Tibial nerve (tissue), 4 donors: ENCODE measurements at regions not wholly inside any gene's neighbourhood (a gene's known extent, or its start where the extent isn't known, plus 50 kb on each side); places are given as distances from the start of the nearest gene placed in this dataset.

Experiments
- EP300 ChIP-seq, 2 donors: sonication (generic); formaldehyde crosslinking; IDR thresholded peaks; one replicate each; pipeline ENCODE4 v1.6.1; 2017; ENCODE audit warnings: antibody characterized with exemption in 2 of 2, mild to moderate bottlenecking in 1 of 2
- POLR2A ChIP-seq, 2 donors: fragments of 450-650 bp; IDR thresholded peaks; one replicate each; pipeline ENCODE4 v1.6.1; 2017; ENCODE audit warnings: antibody characterized with exemption in 2 of 2, mild to moderate bottlenecking in 2 of 2, moderate library complexity in 2 of 2
- TF ChIP-seq, protein P1 (sequence below), 5 experiments: fragments of 200-600 bp in 3 of 5; fragments of 450-650 bp in 2 of 5; sonication (generic) in 3 of 5; IDR thresholded peaks; one replicate each; pipeline ENCODE4 v1.5.1; 2016 to 2019; ENCODE audit warnings: antibody characterized with exemption in 5 of 5, mild to moderate bottlenecking in 3 of 5, moderate library complexity in 2 of 5

DNA sequence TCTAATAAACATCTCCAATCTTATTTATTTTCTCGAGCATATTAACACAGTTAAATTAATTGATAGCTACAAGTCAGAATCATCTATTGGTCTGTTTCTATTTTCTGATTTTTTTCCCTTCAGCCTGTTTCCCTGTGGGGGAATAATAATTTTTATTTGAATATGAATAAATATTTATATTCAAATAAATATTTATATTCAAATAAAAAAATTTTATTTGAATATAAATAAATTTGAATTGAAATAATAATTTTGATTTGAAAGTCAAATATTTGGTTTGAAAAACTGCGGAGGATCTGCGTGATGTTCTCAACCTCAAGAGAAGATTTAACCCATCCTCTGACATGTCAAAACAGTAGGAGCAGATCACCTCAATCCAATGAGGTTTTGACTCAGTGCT lies 380.1 kb upstream of the MEIS2 start:
- TF ChIP-seq POLR2A (IDR thresholded peaks at IDR 0.05) (no peak), EP300 (IDR thresholded peaks at IDR 0.05) (no peak)
- TF ChIP-seq, protein P1, sequence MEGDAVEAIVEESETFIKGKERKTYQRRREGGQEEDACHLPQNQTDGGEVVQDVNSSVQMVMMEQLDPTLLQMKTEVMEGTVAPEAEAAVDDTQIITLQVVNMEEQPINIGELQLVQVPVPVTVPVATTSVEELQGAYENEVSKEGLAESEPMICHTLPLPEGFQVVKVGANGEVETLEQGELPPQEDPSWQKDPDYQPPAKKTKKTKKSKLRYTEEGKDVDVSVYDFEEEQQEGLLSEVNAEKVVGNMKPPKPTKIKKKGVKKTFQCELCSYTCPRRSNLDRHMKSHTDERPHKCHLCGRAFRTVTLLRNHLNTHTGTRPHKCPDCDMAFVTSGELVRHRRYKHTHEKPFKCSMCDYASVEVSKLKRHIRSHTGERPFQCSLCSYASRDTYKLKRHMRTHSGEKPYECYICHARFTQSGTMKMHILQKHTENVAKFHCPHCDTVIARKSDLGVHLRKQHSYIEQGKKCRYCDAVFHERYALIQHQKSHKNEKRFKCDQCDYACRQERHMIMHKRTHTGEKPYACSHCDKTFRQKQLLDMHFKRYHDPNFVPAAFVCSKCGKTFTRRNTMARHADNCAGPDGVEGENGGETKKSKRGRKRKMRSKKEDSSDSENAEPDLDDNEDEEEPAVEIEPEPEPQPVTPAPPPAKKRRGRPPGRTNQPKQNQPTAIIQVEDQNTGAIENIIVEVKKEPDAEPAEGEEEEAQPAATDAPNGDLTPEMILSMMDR (IDR thresholded peaks at IDR 0.05): no peak
